Naive thymus-derived CD8-positive, alpha-beta T cell (primary cell): ENCODE measurements at regions not wholly inside any gene's neighbourhood (a gene's known extent, or its start where the extent isn't known, plus 50 kb on each side); places are given as distances from the start of the nearest gene placed in this dataset.

Source experiments
- ATAC-seq, 2 donors: fragments of 150-1000 bp; cut with Tn5 transposase in 1 of 2; sonication (Bioruptor Pico), chemical (Tn5 transposase) in 1 of 2; 1 replicate in 1 of 2; 2 replicates in 1 of 2; pipeline ENCODE4 v1.10.0; 2021; ENCODE audit warnings: mild to moderate bottlenecking in 2 of 2, moderate library complexity in 2 of 2
- POLR2A ChIA-PET: fragments of 350-600 bp; sonication (Branson Sonifier 250); formaldehyde crosslinking; loops from one replicate; lab custom pipeline; 2021; ENCODE audit warnings: antibody characterized with exemption; lab: Charles Lee
- DNase-seq, 10 donors: peaks; one replicate each; pipeline versions ENCODE4 v3.0.0 to v3.0.0-alpha.2; 2020 to 2022
- H3K27ac Mint-ChIP-seq, 10 donors: one replicate each; pipeline ENCODE4 v1.8.0; 2020 to 2022; ENCODE audit warnings: mild to moderate bottlenecking in 10 of 10, mixed read lengths in 10 of 10, moderate library complexity in 4 of 10, inconsistent platforms in 1 of 10
- H3K27me3 Mint-ChIP-seq, 5 donors: one replicate each; pipeline ENCODE4 v1.8.0; 2021 to 2022; ENCODE audit warnings: mixed read lengths in 5 of 5
- H3K36me3 Mint-ChIP-seq, 3 donors: one replicate each; pipeline ENCODE4 v1.8.0; 2020 to 2022; ENCODE audit warnings: mixed read lengths in 3 of 3, mild to moderate bottlenecking in 2 of 3, inconsistent platforms in 1 of 3
- H3K4me1 Mint-ChIP-seq, 4 donors: one replicate each; pipeline ENCODE4 v1.8.0; 2021 to 2022; ENCODE audit warnings: mixed read lengths in 4 of 4
- H3K4me3 Mint-ChIP-seq, 10 donors: one replicate each; pipeline ENCODE4 v1.8.0; 2020 to 2022; ENCODE audit warnings: mild to moderate bottlenecking in 10 of 10, mixed read lengths in 10 of 10, moderate library complexity in 6 of 10, inconsistent platforms in 1 of 10
- H3K9me3 Mint-ChIP-seq, 9 donors: one replicate each; pipeline ENCODE4 v1.8.0; 2020 to 2022; ENCODE audit warnings: mixed read lengths in 9 of 9, mild to moderate bottlenecking in 3 of 9, inconsistent platforms in 1 of 9, moderate library complexity in 1 of 9

DNA sequence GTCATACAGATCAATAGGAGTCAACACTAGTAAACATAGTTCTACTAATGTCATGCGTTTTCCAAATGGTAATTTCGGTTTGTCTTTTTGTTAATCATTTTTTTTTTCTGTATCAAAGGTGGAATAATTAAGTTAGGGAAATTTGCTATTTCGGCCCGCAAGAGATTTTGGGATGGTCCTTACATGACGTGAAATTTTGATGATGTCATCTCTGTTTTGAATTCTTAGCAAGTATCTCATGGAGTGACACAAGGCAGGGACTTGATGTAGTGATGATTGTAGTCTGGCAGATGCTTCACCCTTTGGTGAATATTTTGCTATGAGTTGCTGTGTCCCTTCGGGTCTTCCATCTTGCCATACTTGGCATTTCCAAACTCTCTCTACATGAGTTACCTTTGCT lies 608.0 kb downstream of the BCKDHB start:
- ATAC-seq, result no peak
- Mint-ChIP-seq H3K27ac (no peak overlapping the region), H3K4me3 (no peak overlapping the region), H3K27me3 (no peaks in the 10 kb centered on the region), H3K9me3 (peaks cover 0 to 2% (median 0%) of the 10 kb centered on the region in 9 donors), H3K36me3 (no peaks in the 10 kb centered on the region), H3K4me1 (no peaks in the 10 kb centered on the region)
- DNase-seq, result no peak
- POLR2A ChIA-PET, result no interaction called here

DNA sequence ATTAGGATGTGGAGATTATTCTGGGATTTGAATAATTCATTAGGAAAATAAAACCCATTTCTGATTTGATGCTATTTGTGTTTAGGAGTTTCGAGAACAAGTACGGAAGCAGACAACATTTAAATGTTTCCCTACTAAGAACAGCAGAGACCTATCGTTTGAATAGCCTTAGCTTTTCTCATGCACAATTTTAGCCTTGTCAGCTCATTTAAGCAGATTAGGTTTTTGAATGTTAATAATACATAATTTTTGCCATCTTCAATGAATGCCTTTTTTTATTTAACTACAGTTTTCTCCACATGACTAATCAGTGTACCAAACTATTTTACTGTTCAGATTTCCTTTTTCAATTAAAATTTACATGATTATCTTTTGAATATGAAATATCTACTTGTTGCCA lies 592.0 kb downstream of the BCKDHB start:
- no peak for DNase-seq
- no peak for ATAC-seq
- H3K9me3 Mint-ChIP-seq, result peaks cover 3 to 21% (median 11%) of the 10 kb centered on the region in 9 donors
- no peak overlapping the region for H3K4me3 Mint-ChIP-seq
- POLR2A ChIA-PET, result no interaction called here
- H3K27ac Mint-ChIP-seq, result no peak overlapping the region
- no peaks in the 10 kb centered on the region for H3K36me3 Mint-ChIP-seq
- H3K4me1 Mint-ChIP-seq, result no peaks in the 10 kb centered on the region
- no peaks in the 10 kb centered on the region for H3K27me3 Mint-ChIP-seq

DNA sequence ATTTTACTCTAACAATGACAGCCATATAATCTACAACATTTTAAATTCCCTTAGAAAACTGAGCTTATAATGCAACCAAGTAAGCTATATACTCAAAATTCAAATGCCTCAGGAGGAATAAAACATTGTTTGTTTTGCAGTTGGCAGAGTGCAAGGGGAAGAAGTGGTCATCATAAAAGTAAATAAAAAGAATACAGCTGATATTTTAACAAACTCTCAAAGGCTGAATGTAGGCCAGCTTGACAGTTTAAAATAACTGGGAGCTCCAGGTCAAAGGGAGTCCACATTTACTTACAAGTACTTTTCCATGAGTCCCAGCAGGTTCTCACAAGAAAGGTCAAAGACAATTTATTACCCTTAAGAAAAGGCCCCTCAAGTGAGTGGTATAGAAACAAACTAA lies 589.8 kb downstream of the BCKDHB start:
- Mint-ChIP-seq H3K4me1 (no peaks in the 10 kb centered on the region), H3K27ac (no peak overlapping the region), H3K4me3 (no peak overlapping the region), H3K9me3 (peaks cover 0 to 18% (median 5%) of the 10 kb centered on the region in 9 donors), H3K36me3 (no peaks in the 10 kb centered on the region), H3K27me3 (no peaks in the 10 kb centered on the region)
- ATAC-seq (no peak), DNase-seq (no peak)
- POLR2A ChIA-PET, result no interaction called here

DNA sequence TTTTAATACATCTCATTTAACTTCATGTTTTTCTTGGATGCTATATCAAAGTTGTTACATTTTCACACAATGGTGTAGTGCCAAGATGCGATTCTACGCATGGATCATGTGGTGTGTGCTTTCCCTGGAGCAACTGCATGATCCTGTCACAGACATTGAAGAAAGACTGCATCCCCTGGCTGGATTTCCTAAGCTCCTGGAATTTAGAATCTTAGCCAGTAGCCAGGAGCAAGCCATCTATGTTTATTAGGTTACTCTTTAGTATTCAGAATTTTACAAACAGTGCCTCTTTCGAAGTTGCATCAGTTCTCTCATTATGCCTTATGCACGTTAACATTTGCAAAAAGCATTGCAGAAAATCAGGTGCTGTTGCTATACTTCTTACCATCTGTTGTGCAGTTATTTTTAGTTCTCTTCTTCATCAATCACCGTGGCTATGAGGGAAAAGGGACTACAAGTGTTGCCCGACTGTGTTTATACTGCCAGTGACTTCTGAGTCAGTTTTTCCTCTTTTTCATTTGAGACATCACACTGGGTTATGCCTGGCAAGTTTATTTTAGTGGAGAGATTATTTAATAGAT lies 584.2 kb downstream of the BCKDHB start:
- Mint-ChIP-seq H3K27me3 (no peaks in the 10 kb centered on the region), H3K4me1 (no peaks in the 10 kb centered on the region), H3K9me3 (peaks cover 1 to 21% (median 14%) of the 10 kb centered on the region in 9 donors), H3K27ac (no peak overlapping the region), H3K4me3 (no peak overlapping the region), H3K36me3 (peaks cover 0 to 4% (median 0%) of the 10 kb centered on the region in 3 donors)
- POLR2A ChIA-PET, result no interaction called here
- no peak for DNase-seq
- no peak for ATAC-seq

DNA sequence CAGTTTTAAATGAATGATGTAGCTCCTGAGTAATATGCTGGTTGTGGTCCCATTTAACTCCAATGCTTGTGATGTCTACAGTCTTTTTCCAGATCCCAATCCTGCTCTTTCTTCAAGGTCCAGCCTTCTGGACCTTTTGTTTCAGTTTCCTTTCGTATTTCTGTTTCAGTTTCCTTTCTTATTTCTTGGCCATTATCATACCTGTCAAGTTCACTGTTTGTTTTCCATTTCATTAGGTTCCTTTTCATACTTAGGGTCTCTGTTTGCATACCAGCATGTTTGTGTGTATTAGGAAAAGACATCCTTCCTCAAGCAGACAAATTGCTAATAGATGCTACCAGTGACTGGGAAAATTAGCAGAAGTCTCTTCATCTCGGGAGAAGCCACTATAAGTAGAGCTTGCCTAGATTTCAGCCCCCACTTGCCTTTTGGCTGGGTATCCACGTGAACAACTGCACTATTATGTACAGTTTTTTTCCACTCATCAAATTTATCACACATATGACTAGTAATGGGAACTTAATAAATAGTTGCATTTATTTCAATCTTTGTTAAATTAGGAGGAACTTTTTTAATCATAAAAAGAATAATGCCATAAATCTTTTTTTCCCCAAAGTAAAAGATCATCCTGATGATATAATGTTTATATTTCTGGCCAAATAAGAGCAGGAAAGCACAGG lies 583.4 kb downstream of the BCKDHB start:
- no peak for ATAC-seq
- Mint-ChIP-seq H3K27me3 (no peaks in the 10 kb centered on the region), H3K9me3 (peaks cover 1 to 23% (median 14%) of the 10 kb centered on the region in 9 donors), H3K27ac (no peak overlapping the region), H3K4me3 (no peak overlapping the region), H3K4me1 (no peaks in the 10 kb centered on the region), H3K36me3 (peaks cover 0 to 4% (median 0%) of the 10 kb centered on the region in 3 donors)
- DNase-seq, result no peak
- POLR2A ChIA-PET, result no interaction called here

DNA sequence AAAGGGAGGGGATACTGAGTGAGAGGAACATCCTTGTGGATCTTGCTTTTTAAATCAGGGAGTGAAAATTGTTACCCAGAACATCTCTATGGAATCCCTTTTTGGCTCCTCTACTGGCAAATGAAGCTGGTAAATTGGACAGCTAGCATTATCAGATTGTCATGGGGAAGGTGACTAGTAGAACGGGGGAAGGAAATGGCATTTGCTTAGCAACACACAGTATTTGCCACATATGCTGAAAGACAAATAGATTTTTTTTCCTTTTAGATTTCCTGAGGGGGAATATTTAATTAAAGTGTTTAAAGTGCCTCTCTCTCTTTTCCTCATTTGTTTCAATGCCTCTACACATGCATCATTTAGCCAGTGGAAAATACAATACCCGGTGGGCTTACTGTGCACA lies 573.5 kb downstream of the BCKDHB start:
- no peaks in the 10 kb centered on the region for H3K36me3 Mint-ChIP-seq
- no peaks in the 10 kb centered on the region for H3K4me1 Mint-ChIP-seq
- no peak overlapping the region for H3K4me3 Mint-ChIP-seq
- H3K27ac Mint-ChIP-seq, result no peak overlapping the region
- POLR2A ChIA-PET, result no interaction called here
- H3K9me3 Mint-ChIP-seq, result peaks cover 0 to 36% (median 8%) of the 10 kb centered on the region in 9 donors
- H3K27me3 Mint-ChIP-seq, result no peaks in the 10 kb centered on the region
- ATAC-seq, result no peak
- no peak for DNase-seq

DNA sequence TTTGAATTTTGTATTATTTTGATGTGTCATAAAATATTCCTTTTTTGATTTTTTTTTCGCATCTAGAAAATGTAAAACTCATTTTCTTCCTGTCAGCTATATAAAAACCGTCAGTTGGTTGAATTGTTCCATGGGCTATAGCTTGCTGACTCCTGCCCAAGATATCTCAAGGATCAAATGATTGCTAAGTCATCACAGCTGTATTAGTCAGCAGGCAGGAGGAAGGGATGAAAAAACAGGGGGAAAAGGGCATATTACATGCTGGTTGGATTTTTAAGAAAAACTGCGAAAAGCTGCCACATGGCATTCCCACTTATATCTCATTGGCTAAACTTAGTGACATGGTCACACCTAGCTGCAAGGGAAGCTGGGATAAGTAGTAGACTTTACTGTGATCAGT lies 569.9 kb downstream of the BCKDHB start:
- POLR2A ChIA-PET, result no interaction called here
- no peaks in the 10 kb centered on the region for H3K36me3 Mint-ChIP-seq
- H3K4me3 Mint-ChIP-seq, result no peak overlapping the region

DNA sequence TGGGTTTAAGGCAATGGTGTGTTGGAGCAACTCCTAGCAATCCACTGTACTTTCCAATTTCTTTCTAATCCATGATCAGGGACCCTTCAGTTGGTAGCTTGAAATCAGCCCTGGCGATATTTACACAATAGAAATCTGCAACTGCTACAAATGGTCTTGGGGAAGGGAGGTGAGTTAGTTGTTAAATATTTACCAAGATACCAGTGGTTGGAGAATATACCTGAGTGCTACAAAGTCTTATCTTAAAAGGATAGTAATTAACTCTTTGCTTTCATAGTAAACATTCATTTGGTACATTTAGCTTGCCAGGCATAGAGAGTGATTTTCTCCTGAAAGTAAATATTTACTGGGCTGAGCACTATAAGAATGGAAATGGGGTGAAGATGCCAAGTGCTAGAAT lies 568.2 kb downstream of the BCKDHB start:
- no peak for DNase-seq
- Mint-ChIP-seq H3K9me3 (peaks cover 0 to 17% (median 2%) of the 10 kb centered on the region in 9 donors), H3K4me3 (no peak overlapping the region), H3K4me1 (no peaks in the 10 kb centered on the region), H3K27me3 (peaks cover 0 to 2% (median 0%) of the 10 kb centered on the region in 5 donors), H3K27ac (no peak overlapping the region), H3K36me3 (no peaks in the 10 kb centered on the region)
- no peak for ATAC-seq
- POLR2A ChIA-PET, result no interaction called here

More for the DNA sequence above, 569.9 kb downstream of the BCKDHB start:
- peaks cover 0 to under 1% (median 0%) of the 10 kb centered on the region in 5 donors for H3K27me3 Mint-ChIP-seq
- no peaks in the 10 kb centered on the region for H3K4me1 Mint-ChIP-seq
- H3K9me3 Mint-ChIP-seq, result peaks cover 0 to 25% (median 2%) of the 10 kb centered on the region in 9 donors
- ATAC-seq, result no peak
- DNase-seq, result no peak
- H3K27ac Mint-ChIP-seq, result no peak overlapping the region

DNA sequence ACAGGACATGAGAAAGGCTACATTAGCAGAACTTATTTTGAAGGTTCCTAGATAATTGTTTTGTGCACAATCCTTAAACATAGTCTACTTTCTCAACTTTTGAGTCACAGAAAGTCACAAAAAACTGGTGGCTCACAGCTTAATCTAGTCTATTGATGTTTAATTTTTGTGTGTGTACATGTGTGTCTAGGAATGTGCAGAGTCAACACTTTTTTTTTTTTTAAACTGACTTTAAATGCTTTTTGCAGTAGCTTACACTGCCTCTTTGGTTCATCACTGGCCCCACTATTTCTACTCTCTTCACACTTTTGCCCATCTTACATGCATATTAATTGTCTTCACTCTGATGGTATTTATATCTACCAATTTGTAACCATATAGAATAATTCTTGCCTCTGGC lies 566.9 kb downstream of the BCKDHB start:
- no peak for ATAC-seq
- H3K27me3 Mint-ChIP-seq, result peaks cover 0 to 2% (median 0%) of the 10 kb centered on the region in 5 donors
- POLR2A ChIA-PET, result no interaction called here
- H3K9me3 Mint-ChIP-seq, result peaks cover 0 to 14% (median 0%) of the 10 kb centered on the region in 9 donors
- no peak overlapping the region for H3K27ac Mint-ChIP-seq
- H3K4me1 Mint-ChIP-seq, result no peaks in the 10 kb centered on the region
- DNase-seq, result no peak
- no peak overlapping the region for H3K4me3 Mint-ChIP-seq
- H3K36me3 Mint-ChIP-seq, result no peaks in the 10 kb centered on the region

DNA sequence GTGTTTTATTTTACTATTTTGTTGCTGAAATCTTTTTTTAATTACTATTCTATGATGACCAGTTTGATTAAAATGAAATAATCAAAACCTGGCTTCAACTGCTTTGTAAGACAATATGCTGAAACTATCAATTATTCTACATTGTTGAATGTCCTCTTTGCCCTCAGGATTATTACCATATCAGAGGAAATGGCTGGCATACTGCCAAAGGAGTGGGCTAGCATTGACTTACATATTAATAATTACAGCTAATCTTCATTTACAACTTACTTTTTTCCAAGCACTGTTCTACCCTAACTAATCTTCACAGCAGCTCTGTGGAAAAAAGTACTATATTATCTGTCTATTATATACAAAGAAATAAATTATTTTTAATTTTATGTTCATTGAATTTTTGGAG lies 560.5 kb downstream of the BCKDHB start:
- H3K4me1 Mint-ChIP-seq, result no peaks in the 10 kb centered on the region
- H3K27ac Mint-ChIP-seq, result no peak overlapping the region
- no peak for ATAC-seq
- H3K9me3 Mint-ChIP-seq, result peaks cover 0 to 4% (median 0%) of the 10 kb centered on the region in 9 donors
- no peak overlapping the region for H3K4me3 Mint-ChIP-seq
- no peak for DNase-seq
- POLR2A ChIA-PET, result no interaction called here
- peaks cover 0 to 2% (median 0%) of the 10 kb centered on the region in 5 donors for H3K27me3 Mint-ChIP-seq
- no peaks in the 10 kb centered on the region for H3K36me3 Mint-ChIP-seq

DNA sequence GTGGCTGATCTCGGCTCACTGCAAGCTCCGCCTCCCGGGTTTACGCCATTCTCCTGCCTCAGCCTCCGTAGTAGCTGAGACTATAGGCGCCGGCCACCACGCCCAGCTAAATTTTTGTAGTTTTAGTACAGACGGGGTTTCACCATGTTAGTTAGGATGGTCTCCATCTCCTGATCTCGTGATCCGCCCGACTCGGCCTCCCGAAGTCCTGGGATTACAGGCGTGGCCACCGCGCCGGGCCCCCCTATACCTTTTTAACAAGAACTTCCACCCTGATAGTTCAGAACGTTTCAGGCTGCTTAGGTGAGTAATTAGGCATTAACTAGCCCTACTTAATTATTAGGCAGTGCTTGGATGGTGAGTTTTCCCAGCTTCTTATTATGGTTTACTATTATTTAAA lies 552.5 kb downstream of the BCKDHB start:
- Mint-ChIP-seq H3K27ac (no peak overlapping the region), H3K27me3 (no peaks in the 10 kb centered on the region), H3K4me1 (no peaks in the 10 kb centered on the region), H3K4me3 (no peak overlapping the region), H3K36me3 (no peaks in the 10 kb centered on the region), H3K9me3 (peaks cover 0 to 22% (median 2%) of the 10 kb centered on the region in 9 donors)
- POLR2A ChIA-PET, result no interaction called here
- no peak for DNase-seq
- no peak for ATAC-seq

DNA sequence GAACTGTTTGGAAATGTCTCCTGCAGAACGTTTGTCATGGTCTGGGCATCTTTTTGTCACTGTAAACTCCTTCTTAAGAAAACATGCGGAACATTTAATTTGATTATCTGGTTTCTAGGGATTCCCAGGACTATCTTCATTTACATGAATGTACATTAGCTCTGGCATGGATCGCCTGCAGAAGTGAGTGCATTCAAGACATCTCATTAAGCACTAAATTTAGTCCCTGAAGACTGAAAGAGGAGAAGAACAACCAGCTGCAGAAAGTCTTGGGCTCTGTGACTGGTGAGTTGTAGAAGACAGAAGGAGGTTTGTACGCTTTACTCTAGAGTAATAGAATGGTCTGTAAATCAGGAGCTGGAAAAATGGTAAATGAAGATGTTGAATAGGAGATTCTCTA lies 540.7 kb downstream of the BCKDHB start:
- Mint-ChIP-seq H3K36me3 (no peaks in the 10 kb centered on the region), H3K27me3 (peaks cover 0 to 3% (median 0%) of the 10 kb centered on the region in 5 donors), H3K4me3 (no peak overlapping the region), H3K9me3 (peaks cover 0 to 12% (median 4%) of the 10 kb centered on the region in 9 donors), H3K4me1 (no peaks in the 10 kb centered on the region), H3K27ac (no peak overlapping the region)
- ATAC-seq (no peak), DNase-seq (no peak)
- POLR2A ChIA-PET, result no interaction called here

DNA sequence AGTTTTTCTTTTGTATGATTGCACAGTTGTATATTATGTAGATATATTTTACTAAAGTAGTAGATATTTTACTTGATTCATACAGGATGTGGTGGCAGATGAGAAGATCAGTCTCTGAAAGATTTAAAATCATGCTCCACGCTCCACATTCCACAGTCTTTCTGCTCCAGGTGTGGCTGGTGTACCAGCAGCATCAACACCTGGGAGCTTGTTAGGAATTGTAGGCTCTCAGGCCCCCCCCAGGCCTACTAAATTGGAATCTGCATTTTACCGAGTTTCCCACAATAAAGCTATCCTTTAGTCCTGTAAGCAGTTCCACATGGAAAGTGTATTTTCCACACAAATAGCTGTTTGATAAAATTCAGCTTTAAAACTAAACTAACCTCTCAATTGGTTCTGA lies 537.4 kb downstream of the BCKDHB start:
- Mint-ChIP-seq H3K27ac (no peak overlapping the region), H3K27me3 (peaks cover 0 to 3% (median 0%) of the 10 kb centered on the region in 5 donors), H3K36me3 (no peaks in the 10 kb centered on the region), H3K4me1 (no peaks in the 10 kb centered on the region), H3K9me3 (peaks cover 0 to 12% (median 2%) of the 10 kb centered on the region in 9 donors), H3K4me3 (no peak overlapping the region)
- POLR2A ChIA-PET, result no interaction called here
- DNase-seq (no peak), ATAC-seq (no peak)
